HG03571 (cell line): ENCODE measurements at regions not wholly inside any gene's neighbourhood (a gene's known extent, or its start where the extent isn't known, plus 50 kb on each side); places are given as distances from the start of the nearest gene placed in this dataset.
"Not testable (repeated sequence)": the region's sequence is repeated elsewhere in the genome, so short reads cannot be mapped to it uniquely, and the experiment has no call there.

ENCODE experiments used
- ATAC-seq: cut with Tn5 transposase; IDR thresholded peaks from one replicate; pipeline ENCODE4 v1.9.1; 2021; ENCODE audit not compliant: unreplicated experiment

DNA sequence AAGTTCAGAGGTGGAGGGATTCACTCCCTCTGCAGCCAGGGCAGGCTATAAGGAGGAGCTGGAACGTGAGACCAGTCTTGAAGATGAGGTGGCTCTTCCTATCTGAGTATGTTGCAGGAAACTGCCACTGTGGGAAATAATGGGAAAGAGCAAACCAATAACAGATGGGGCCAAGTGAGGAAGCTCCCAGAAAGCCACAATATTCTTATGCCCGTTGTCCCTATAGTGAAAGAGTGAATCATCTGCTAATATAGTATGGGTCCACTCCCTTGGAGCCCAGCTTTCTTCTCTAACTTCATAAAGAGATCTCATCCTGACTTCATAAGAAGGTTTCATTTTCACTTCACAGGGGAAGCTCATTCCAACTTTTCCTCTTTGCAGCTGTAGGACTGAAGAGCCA is 206.4 kb downstream of the BLID start:
- ATAC-seq: no peak

DNA sequence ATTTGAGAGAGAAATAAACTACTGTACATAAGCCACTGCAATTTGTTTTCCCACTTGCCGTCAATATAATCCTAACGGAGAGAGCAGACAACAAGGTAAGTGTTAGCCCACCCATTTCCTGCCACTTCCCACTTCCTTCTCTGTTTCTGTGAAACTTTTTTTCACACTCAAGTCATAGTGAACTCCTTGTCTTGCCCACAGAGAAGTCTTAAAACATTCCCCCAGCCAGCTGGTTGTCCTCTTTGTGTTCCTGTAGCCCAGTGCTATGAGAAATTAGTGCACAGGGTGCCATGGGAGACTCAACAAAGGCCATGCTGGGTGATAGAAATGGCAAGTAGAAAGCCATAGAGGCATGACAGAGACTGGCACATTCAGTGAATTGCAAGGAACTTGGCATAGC is 208.6 kb downstream of the BLID start:
- no peak for ATAC-seq

DNA sequence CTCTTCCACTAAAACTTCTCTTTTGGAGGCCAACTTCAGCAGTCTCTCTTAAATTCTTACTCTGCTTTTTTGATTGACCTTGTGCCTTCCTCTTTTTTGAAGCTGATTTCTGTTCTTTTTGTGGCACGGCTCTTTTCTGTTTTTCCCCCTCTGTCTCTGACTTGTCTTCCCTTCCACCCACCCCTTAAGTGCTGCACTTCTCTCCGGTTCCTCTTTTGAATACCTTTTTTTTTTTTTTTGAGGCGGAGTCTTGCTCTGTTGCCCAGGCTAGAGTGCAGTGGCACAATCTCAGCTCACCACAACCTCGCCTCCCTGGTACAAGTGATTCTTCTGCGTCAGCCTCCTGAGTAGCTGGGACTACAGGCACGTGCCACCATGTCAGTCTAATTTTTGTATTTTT is 211.9 kb downstream of the BLID start:
- no peak for ATAC-seq

DNA sequence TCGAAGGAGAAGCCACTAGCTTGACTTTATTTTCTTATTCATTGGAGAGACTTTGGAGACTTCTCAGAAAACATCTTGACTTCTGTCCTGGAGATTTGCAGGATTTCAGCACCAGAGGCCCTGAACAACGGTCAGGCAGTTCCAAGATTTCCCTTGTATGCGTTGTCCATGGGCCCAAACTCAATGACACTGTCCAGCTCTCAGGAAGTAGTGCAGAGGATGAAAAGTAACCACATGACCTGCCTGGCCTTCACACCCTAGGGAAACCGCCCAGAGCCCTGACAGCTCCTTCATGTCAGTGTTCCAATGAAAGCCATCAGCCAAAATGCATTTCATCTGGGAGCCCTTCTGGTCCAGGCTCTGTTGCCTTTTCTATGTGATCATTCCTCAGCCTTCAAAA is 214.1 kb downstream of the BLID start:
- ATAC-seq: no peak

DNA sequence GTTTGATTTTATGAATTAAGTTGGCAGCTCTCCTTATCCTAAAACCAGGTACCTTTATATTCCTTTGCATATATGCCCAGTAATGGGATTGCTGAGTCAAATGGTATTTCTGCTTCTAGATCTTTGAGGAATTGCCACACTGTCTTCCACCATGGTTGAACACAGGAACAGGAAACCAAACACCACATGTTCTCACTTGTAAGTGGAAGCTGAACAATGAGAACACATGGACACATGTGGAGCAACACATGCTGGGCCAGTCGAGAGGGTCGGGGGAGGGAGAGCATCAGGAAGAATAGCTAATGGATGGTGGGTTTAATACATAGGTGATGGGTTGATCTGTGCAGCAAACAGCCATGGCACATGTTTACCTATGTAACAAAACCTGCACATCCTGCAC is 214.6 kb downstream of the BLID start:
- ATAC-seq: not testable (repeated sequence)

DNA sequence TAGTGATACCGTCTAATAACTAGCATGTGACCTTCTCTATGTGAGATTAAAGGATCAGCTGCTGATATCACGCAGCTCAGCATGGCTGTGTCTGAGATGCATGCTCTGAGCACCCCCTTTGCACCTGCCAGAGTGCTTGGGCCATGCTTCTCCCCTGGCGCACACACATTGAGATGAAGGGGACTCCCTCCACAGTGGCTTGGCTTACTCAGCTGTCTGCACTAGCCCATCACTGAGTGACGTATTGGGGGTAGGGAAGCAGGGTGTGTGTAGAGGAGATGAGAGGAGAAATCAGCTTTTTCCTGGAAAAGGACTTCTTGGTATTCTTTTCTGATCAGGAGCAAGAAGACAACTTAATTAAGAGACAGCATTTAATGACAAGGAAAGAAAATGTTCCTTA is 216.5 kb downstream of the BLID start:
- ATAC-seq: no peak

DNA sequence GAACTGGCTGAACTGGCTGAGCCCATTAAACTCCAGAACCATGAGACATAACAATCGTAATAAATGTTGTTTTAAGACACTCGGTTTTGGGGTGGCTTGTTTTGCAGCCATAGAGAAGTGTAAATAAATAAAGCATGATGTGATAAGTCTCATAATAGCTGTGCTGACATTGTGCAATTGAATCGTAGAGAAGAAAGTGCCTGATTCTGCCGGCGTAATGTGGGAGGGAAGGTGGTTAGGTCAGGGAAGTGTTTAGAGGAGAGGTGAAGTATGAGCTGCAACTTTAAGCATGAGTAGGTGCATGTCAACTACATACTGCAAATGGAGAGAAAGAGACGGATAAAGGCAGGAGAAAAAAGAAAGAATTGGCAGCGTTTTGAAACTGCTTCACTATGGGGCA is 217.1 kb downstream of the BLID start:
- ATAC-seq: no peak

DNA sequence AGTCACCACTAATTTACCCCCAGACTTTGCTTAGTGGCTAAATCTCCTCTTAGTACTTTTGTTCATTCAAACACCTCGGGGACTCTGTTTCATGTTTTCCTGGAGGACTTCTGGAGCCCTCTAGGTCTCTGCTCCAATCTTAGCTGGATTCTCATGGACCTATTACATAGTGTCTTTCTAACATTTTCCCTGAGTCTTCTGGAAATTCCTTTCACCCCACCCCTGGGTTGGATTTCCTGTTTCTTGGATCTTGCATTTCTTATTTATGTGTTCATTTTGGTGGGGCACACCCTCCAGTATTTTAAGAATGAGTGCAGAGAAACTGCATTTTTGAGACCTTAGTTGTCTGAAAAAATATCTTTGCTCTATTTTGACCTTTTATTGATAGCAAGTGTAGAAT is 220.1 kb downstream of the BLID start:
- no peak for ATAC-seq

DNA sequence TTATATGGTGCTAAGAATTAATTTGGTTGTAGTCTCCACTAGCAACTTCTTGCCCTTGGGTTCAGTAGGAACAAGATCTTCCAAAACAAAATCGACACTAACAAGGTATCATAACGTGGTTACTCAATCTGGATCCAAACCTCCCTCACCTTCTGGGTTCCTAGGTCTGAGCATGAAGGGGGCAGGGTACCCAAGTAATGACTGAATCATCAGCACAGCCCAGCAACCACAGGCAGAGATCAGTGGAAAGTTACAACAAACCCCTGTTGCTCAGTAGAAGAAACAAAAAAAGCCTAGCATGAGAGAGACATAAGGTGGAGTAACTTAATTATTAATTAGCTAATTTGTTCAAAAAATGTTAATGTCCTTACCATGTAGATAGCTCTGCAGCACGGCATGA is 221.4 kb downstream of the BLID start:
- no peak for ATAC-seq

DNA sequence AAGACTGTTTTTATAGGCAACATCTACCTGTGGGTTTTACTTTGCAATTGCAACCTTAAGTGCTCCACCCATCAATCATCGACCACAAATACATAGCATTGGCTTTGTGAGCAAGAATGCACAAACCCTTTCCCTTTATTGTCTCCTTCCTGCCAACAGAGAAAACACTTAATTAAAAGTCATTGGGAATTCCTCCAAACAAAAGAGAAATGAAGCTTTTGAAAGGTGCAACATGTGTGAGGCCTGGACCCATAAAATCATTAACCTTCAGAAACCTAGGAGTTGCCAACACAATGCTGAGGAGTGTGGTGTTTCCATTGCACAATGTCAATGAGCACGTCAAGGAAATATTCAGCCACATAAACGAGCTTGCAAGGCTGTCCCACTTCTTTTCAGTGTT is 223.2 kb downstream of the BLID start:
- no peak for ATAC-seq

DNA sequence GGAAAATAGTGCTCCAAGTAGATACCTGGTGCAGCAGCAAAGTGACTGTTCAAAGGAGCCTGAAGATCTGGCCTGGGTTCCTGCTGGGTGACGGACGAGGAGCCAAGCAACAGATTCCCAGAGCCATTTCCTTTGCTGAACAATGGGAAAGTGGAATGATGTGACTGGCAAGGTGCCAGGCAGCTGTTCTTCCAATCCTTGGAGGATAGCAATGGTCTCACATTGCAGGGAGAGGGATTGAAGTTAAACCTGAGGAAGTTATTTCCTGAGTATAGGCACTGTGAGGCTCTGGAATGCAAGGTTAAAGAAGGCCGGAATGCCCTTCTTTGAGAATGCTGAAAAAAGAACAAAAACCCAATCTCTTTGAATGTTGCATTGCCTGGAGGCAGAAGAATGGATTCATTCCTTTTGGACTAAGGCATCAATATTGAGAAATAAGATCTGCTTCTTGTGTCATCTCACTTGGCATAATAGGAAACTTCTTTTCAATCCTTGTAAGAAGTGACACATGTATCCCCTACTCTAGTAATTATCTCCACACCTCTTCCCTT is 223.8 kb downstream of the BLID start:
- no peak for ATAC-seq

DNA sequence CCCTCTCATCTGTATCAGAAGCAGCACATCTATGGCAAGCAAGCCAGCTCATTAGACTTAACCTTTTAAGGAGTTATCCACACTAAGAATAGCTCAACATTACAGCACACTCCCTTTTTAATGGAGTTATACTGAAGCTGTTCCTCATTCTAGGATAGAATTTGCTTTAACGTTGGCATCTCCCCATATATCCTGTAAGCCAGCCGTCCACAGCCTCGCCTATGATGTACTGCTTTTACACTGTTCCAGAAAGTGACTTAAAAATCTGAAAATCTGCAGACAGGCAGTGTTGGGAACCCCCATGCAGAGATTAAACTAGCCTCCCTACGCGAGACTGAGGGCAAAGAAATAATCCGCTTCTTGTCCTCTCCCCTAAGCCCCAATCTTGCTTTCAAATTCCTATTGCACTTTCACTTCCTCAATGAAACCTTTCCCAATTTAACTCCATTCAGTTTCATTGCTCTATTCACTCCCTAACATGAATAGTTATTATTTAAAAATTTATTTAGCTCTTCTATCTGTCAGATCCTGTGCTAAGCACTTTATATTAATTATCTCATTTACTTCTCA is 225.0 kb downstream of the BLID start:
- ATAC-seq: no peak

DNA sequence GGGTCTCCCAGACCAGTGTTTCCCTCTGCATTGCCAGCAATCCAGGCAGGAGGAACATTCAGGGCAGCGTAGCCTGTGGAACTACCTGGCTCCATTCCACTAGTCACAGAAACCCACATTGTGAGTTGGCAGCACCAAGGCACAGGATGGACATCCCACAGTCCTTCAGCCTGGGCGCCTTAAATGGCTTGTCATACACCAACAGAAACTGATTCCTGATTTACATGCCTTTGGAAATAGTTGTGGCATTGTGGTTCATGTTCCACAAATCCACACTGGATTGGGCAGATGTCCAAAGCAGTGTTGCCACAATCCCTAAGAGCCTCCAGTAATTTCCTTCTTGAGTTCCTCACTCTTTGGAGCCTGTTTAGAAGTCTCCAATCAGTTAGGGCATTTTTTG is 225.6 kb downstream of the BLID start:
- no peak for ATAC-seq

DNA sequence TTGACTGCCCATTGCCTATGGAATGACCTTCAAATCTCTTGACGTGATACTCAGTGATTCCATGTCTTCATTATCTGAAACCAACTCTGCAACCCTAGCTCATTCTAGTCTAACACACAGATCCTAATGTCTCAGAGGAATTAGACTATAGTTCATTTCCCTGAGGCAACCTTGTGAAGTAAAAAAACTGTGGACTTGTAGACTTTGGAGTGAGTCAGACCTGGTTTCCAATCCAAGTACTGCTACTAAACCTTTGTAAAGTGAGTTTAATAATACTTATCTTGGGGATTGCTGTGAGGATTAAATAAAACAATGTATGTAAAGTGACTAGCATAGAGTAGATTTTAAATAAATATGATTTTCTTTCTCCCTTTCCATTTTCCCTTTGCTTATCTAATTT is 226.1 kb downstream of the BLID start:
- ATAC-seq: no peak

DNA sequence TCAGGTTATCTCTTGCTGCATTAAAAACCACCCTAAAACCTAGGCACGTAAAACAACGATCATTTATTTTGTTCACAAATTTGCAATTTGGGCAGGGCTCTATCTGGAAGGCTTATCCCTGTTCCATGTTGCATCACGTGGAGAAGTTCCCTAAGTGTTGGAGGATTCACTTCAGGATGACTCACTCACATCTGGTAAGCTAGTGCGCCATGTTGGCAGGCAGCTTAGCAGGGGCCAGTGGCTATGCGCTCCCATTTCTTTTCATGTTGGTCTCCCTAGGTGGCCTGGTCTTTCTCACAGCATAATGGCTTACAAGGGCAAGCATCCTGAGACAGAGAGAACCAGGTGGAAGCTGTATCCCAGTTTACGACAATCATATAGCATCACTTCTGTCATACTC is 226.8 kb downstream of the BLID start:
- no peak for ATAC-seq

DNA sequence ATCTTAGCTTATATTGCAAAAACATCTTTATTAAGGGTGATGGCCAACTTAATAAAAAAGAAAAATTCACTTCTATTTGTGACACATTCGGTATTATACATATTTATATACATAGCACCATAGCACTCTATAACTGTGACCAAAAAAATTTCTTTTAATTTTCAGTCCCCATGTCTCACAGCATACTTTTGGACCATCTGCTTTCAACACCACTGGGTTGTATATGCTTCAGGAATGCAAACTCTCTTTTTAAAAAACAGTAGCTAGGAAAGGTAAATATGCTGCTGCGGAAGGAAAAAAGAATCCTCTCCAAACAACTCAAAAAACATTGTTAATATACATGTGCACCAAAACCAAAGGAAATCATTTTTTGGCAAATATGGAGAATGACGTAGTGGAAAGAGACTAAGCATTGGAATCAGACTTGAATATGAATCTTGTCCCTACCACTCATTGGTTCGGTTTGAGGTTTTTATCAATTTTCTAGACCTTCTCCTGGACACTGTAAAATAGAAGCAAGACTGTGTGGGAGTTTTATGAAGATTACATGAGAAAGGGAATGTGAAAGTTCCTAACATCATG is 227.9 kb downstream of the BLID start:
- no peak for ATAC-seq

DNA sequence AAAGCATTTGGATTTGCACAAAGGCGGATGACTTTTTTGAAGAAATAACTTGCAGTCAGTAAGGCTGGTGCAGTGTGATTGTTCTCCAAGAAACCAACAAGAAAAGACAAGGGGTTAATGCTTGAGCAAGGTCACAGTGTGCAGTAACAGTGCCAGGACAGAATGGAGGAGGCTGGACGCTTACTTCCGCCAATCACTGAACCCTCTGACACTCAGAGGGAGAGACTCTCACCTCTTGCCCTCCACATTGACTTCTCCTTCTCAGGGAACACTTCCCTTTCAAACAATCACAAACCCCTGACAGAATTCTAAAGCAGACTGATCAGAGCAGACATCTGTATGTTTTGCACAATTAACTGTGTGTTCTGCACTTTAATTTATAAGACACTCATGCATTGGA is 228.4 kb downstream of the BLID start:
- no peak for ATAC-seq

DNA sequence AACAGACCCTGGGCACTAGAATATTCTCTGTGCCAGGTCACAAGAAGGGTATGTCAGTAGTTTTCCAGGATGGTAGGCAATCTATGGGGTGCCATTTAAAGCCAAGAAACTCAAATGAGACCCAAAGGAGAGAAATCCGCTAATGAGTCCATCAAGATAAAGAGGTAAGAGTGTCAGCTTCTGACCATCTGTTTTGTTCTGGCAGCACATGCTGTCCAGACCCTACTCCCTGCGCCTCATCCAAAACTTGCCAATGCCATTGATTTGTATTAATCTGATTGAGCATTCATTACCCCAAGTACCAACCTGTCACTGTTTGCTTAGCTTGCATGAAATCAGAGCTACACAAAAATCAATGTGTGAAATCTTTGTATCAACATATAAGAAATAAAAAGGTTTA is 229.0 kb downstream of the BLID start:
- ATAC-seq: no peak

DNA sequence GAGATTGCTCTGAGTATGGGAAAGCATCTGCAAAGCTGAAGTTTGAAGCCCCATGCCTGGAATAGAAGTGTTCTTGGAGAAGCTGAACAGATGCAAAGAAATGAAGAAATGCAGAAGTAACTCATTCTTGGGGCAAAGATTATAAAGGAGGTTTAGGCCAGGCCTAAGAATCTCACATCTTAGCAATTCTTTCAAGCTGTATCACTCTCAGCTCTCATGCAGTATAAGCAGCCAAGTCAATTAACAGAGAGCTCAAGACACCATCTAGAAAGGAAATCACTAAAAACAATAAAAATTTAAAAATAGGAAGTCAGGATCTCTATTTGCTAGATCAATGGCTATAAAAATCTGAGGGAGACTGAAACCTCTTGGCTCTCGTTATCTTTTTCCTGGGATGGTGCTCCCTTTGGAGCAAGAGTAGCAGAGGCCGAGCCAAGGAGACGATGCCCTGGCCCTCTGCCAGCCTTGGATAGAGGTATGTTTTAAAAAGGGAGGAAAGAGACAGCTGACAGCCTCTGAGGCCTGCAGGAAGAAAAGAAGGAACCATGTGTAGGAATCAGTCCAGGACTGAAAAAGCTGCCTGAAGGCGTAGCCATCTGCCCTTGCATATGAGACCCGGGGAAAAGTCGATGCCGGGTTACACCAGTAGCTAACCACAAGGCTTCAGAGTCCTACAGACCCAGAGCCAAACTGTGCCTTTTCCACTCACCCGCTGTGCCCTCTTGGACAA is 229.8 kb downstream of the BLID start:
- ATAC-seq: no peak

DNA sequence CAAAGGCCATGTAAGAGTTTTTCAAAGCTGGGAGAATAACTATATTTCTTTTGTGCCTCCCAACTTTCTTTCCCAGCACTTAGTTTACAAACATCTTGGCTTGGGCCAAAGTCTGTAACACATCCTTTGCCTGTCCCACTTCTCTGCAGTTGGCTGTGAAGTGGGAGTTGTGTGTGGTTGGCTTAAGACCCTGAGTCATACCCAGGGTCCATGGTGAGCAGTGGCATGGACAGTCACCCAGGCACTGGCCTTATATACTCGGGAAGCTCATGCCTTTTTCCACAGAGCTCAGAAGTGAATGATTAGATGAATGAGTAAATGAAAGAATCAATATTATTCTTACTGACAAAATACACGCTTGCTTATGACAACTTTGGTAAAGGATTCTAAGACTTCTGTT is 231.4 kb downstream of the BLID start:
- ATAC-seq: no peak

DNA sequence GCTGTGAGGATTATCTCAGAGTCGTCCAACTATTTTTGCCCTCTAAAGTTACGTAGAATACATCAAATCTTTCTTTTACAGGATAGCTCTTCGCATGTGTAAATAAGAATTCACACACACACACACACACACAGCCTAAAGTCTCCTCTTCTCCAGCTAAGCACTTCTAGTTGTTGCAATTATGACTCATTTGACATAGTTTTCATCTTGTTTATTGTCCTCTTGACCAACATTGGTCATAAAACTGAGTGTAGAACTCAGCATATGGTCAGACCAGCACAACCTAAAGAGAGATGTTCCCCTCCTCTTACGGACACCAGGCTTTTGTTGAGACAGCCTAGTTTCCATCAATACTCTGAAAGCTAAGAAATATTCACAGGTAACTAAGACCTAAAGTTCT is 234.2 kb downstream of the BLID start:
- no peak for ATAC-seq

DNA sequence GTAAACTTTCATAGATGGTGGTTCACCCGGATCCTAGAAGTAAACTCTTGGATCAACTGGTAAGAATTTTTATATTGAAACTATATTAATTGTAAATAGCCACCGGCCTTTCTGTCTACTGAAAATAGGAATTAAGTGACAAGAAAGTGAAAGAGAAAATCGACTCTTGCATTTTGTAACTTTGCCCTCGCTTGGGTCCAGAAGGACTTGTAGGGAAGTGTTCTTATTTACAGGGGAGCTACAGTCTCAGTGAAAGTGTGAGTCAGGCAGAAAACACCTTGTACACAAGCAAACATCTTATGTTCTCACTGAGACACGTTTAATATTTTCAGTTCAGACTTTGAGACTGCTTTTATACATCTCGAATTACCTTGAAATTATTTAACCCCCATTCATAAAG is 238.9 kb downstream of the BLID start:
- ATAC-seq: no peak

DNA sequence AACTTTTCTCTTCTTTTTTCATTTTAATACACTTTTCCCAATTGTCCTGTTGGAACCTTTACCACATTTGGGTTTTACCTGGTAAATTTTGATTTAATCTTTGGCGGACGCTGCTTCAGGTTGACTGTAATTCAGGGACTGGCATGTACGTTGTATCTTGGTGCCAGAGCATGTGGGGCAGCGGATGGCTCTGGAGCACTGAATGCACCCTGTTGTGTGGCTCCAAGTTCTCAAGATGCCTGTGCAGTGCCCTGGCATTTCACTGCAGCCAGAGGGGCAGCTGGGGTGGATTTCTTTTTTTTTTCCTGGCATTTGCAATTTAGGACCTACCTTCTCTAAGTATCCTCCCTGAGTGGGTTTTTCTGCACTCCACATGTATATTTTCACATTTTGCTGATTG is 242.2 kb downstream of the BLID start:
- ATAC-seq: no peak
